ENCODE measurements at regions not wholly inside any gene's neighbourhood (a gene's known extent, or its start where the extent isn't known, plus 50 kb on each side); places are given as distances from the start of the nearest gene placed in this dataset.

DNA sequence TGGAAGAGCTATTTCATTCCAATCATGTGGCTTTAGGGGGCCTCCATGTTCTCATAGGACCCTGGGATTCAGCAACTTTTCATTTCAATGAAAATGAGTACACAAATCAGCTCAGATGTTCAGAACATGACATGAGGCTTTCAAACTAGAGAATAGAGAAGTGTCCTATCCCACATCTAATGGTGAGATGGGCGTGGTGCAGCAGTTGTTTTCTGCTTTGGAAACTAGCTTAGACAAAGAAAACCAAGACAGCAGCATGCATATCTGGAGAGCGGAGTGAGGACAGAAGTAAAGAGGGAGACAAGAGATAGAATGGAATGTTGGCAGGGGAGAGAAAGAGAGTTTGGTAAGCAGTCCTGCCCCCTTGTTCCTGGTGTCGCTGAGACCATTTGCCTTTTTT lies 1009.1 kb upstream of the IGFBP7 start:
- H3K4me1 ChIP-seq, result no peaks in the 10 kb centered on the region
- WGBS, 2 donors, result 77 to 81% methylated on average over 3 of the region's 3 CpGs
- H3K27ac ChIP-seq, result no peak overlapping the region
- no peak for TF ChIP-seq POLR2A (IDR thresholded peaks at IDR 0.05)
- no peak for TF ChIP-seq CTCF (IDR thresholded peaks at IDR 0.05)
- H3K4me3 ChIP-seq (replicated peaks in 1 of 3), result no peak overlapping the region
- no peaks in the 10 kb centered on the region for H3K27me3 ChIP-seq
- intact Hi-C loops (cut with DNase I), result no loop called here
- DNase-seq, result no peak
- no peaks in the 10 kb centered on the region for H3K36me3 ChIP-seq
- H3K9me3 ChIP-seq, result no peaks in the 10 kb centered on the region

- no peak overlapping the region for H3K27ac ChIP-seq
- no peaks in the 10 kb centered on the region for H3K36me3 ChIP-seq
- WGBS, 2 donors, result 63 to 80% methylated on average over 2 of the region's 2 CpGs
- H3K4me3 ChIP-seq (replicated peaks in 1 of 3), result no peak overlapping the region
- no peaks in the 10 kb centered on the region for H3K9me3 ChIP-seq
- H3K4me1 ChIP-seq, result no peaks in the 10 kb centered on the region
- no peaks in the 10 kb centered on the region for H3K27me3 ChIP-seq
- intact Hi-C loops (cut with DNase I), result no loop called here
- no peak for DNase-seq
- TF ChIP-seq CTCF (IDR thresholded peaks at IDR 0.05), result no peak
- no peak for TF ChIP-seq POLR2A (IDR thresholded peaks at IDR 0.05)
Measured at GRCh38 chr4:58113126-58113525, 1002.9 kb upstream of the IGFBP7 start.

DNA sequence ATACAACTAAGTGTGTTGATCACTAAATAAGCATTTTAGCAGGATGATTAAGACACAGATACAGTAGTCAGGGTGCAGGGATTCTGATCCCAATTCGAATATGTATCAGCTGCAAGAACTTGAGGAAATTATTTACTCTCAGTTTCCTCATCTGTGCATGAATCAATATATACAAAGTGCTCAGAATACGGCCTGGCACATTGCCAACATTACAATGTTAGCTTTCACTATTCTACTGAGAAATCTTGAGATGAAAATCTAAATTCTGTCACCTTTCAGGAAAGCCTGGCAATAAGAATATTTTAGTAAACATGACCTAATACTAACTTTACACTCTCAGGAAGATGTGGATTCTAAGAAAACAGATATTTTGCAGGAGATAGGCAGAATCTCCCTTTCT lies 1001.6 kb upstream of the IGFBP7 start:
- Histone ChIP-seq H3K27ac (no peak overlapping the region), H3K9me3 (no peaks in the 10 kb centered on the region), H3K4me1 (no peaks in the 10 kb centered on the region), H3K27me3 (no peaks in the 10 kb centered on the region), H3K4me3 (replicated peaks in 1 of 3) (no peak overlapping the region), H3K36me3 (no peaks in the 10 kb centered on the region)
- intact Hi-C loops (cut with DNase I), result no loop called here
- 55 to 77% methylated on average over 2 of the region's 2 CpGs for WGBS, 2 donors
- DNase-seq, result no peak
- TF ChIP-seq POLR2A (IDR thresholded peaks at IDR 0.05) (no peak), CTCF (IDR thresholded peaks at IDR 0.05) (no peak)

GRCh38 chr4:58093352-58093751 lies 983.2 kb upstream of the IGFBP7 start:
- DNase-seq, result no peak
- no peaks in the 10 kb centered on the region for H3K4me1 ChIP-seq
- WGBS, 2 donors, result 93 to 97% methylated on average over 4 of the region's 4 CpGs
- H3K27ac ChIP-seq, result no peak overlapping the region
- intact Hi-C loops (cut with DNase I), result no loop called here
- H3K36me3 ChIP-seq, result no peaks in the 10 kb centered on the region
- H3K9me3 ChIP-seq, result no peaks in the 10 kb centered on the region
- TF ChIP-seq CTCF (IDR thresholded peaks at IDR 0.05) (no peak), POLR2A (IDR thresholded peaks at IDR 0.05) (no peak)
- H3K27me3 ChIP-seq, result no peaks in the 10 kb centered on the region
- H3K4me3 ChIP-seq (replicated peaks in 1 of 3), result no peak overlapping the region

DNA sequence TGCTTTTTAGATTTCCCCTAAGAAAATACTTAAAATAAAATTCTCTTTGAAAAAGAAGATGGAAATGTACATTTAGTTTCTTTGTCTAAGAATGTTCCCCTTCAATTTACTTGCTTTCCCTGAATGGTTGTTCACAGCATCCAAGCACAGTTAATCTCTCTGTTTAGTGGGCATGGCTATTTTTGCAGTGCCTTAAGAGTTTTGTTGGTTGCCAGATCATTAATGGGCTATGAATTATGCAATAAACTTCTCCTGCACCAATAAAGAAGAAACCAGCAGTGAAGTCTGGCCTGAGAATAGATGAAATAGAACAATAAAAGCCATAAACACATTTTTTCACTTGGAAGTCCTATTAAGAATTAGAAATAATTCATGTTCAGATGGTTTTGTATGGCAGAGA lies 980.4 kb upstream of the IGFBP7 start:
- Histone ChIP-seq H3K4me1 (no peaks in the 10 kb centered on the region), H3K36me3 (no peaks in the 10 kb centered on the region), H3K9me3 (no peaks in the 10 kb centered on the region), H3K27me3 (no peaks in the 10 kb centered on the region), H3K27ac (no peak overlapping the region), H3K4me3 (replicated peaks in 1 of 3) (no peak overlapping the region)
- intact Hi-C loops (cut with DNase I), result no loop called here
- TF ChIP-seq POLR2A (IDR thresholded peaks at IDR 0.05) (no peak), CTCF (IDR thresholded peaks at IDR 0.05) (no peak)
- DNase-seq, result no peak
